Lower lobe of right lung (tissue), 2 donors: ENCODE measurements at regions not wholly inside any gene's neighbourhood (a gene's known extent, or its start where the extent isn't known, plus 50 kb on each side); places are given as distances from the start of the nearest gene placed in this dataset.

Experiments
- ATAC-seq, 2 donors: fragments of 200-7000 bp; cut with Tn5 transposase; one replicate each; pipeline ENCODE4 v1.9.1; 2020 to 2022; ENCODE audit warnings: mild to moderate bottlenecking in 2 of 2, moderate library complexity in 2 of 2
- DNase-seq: peaks from one replicate; pipeline ENCODE4 v3.0.0-alpha.2; 2020
- H3K27ac ChIP-seq: fragments of 200-600 bp; one replicate; pipeline ENCODE4 v1.8.0; 2022
- H3K27me3 ChIP-seq: fragments of 200-600 bp; one replicate; pipeline ENCODE4 v1.8.0; 2022; ENCODE audit warnings: low read depth
- H3K36me3 ChIP-seq: fragments of 200-600 bp; one replicate; pipeline ENCODE4 v1.8.0; 2022; ENCODE audit warnings: mild to moderate bottlenecking
- H3K4me1 ChIP-seq: fragments of 200-600 bp; one replicate; pipeline ENCODE4 v1.8.0; 2022
- H3K4me3 ChIP-seq: fragments of 200-600 bp; one replicate; pipeline ENCODE4 v1.8.0; 2022; ENCODE audit warnings: mild to moderate bottlenecking
- H3K9me3 ChIP-seq: fragments of 200-600 bp; one replicate; pipeline ENCODE4 v1.8.0; 2022
- CTCF ChIP-seq: fragments of 200-600 bp; IDR thresholded peaks from one replicate; pipeline ENCODE4 v1.8.0; 2022; ENCODE audit warnings: antibody characterized with exemption, mild to moderate bottlenecking
- intact Hi-C: fragments of 100-400 bp; cut with DNase I; formaldehyde crosslinking; loops from one replicate; pipeline ENCODE4 v1.11.0; 2022
- donor health status: DM: no; HTN: yes; CAD: no; lungs with severe emphysema.

GRCh38 chr6:51129043-51129442 is 310.4 kb downstream of the TFAP2B start:
- Histone ChIP-seq H3K27ac (no peak overlapping the region), H3K4me1 (no peaks in the 10 kb centered on the region), H3K9me3 (peaks cover 3% of the 10 kb centered on the region), H3K27me3 (no peaks in the 10 kb centered on the region), H3K36me3 (no peaks in the 10 kb centered on the region), H3K4me3 (no peak overlapping the region)
- no peak for TF ChIP-seq CTCF
- no peak for DNase-seq
- intact Hi-C loops: no loop called here
- no peak for ATAC-seq

GRCh38 chr6:51137777-51138176 is 319.1 kb downstream of the TFAP2B start:
- no peak overlapping the region for H3K4me3 ChIP-seq
- DNase-seq (no peak), ATAC-seq (no peak)
- no peaks in the 10 kb centered on the region for H3K27me3 ChIP-seq
- no peaks in the 10 kb centered on the region for H3K4me1 ChIP-seq
- intact Hi-C loops: no loop called here
- no peaks in the 10 kb centered on the region for H3K9me3 ChIP-seq
- no peaks in the 10 kb centered on the region for H3K36me3 ChIP-seq
- no peak for TF ChIP-seq CTCF
- H3K27ac ChIP-seq: no peak overlapping the region

- no peak for TF ChIP-seq CTCF
- no peaks in the 10 kb centered on the region for H3K9me3 ChIP-seq
- intact Hi-C loops: no loop called here
- ATAC-seq (no peak), DNase-seq (no peak)
- H3K27ac ChIP-seq: no peak overlapping the region
- no peaks in the 10 kb centered on the region for H3K4me1 ChIP-seq
- no peaks in the 10 kb centered on the region for H3K27me3 ChIP-seq
- H3K4me3 ChIP-seq: no peak overlapping the region
- no peaks in the 10 kb centered on the region for H3K36me3 ChIP-seq
Observed at GRCh38 chr6:51139950-51140385, 321.3 kb downstream of the TFAP2B start.

GRCh38 chr6:51141080-51141479 is 322.4 kb downstream of the TFAP2B start:
- H3K9me3 ChIP-seq: no peaks in the 10 kb centered on the region
- no peaks in the 10 kb centered on the region for H3K36me3 ChIP-seq
- H3K27ac ChIP-seq: no peak overlapping the region
- ATAC-seq (no peak), DNase-seq (no peak)
- H3K4me3 ChIP-seq: no peak overlapping the region
- intact Hi-C loops: no loop called here
- TF ChIP-seq CTCF: no peak
- H3K27me3 ChIP-seq: no peaks in the 10 kb centered on the region
- no peaks in the 10 kb centered on the region for H3K4me1 ChIP-seq

- ATAC-seq (no peak), DNase-seq (no peak)
- no peak overlapping the region for H3K4me3 ChIP-seq
- intact Hi-C loops: no loop called here
- H3K4me1 ChIP-seq: no peaks in the 10 kb centered on the region
- TF ChIP-seq CTCF: no peak
- no peaks in the 10 kb centered on the region for H3K27me3 ChIP-seq
- H3K9me3 ChIP-seq: no peaks in the 10 kb centered on the region
- no peak overlapping the region for H3K27ac ChIP-seq
- H3K36me3 ChIP-seq: no peaks in the 10 kb centered on the region
Observed at GRCh38 chr6:51147756-51148155, 329.1 kb downstream of the TFAP2B start.

GRCh38 chr6:51152594-51152993 is 333.9 kb downstream of the TFAP2B start:
- no peaks in the 10 kb centered on the region for H3K36me3 ChIP-seq
- intact Hi-C loops: no loop called here
- H3K9me3 ChIP-seq: no peaks in the 10 kb centered on the region
- no peak for DNase-seq
- no peak overlapping the region for H3K27ac ChIP-seq
- ATAC-seq: no peak
- no peaks in the 10 kb centered on the region for H3K27me3 ChIP-seq
- no peak for TF ChIP-seq CTCF
- no peaks in the 10 kb centered on the region for H3K4me1 ChIP-seq
- no peak overlapping the region for H3K4me3 ChIP-seq
